Type B pancreatic cell (in vitro differentiated cells): ENCODE measurements at regions not wholly inside any gene's neighbourhood (a gene's known extent, or its start where the extent isn't known, plus 50 kb on each side); places are given as distances from the start of the nearest gene placed in this dataset.

Source experiments
- DNase-seq: peaks from one replicate; pipeline ENCODE4 v3.0.0; 2021; ENCODE audit warnings: mixed read lengths; ENCODE audit not compliant: unreplicated experiment; ENCODE audit errors: extremely low spot score
- H3K27ac Mint-ChIP-seq: 2 replicates; pipeline ENCODE4 v1.8.0; 2021; ENCODE audit warnings: mild to moderate bottlenecking, mixed read lengths
- H3K27me3 Mint-ChIP-seq: 2 replicates; pipeline ENCODE4 v1.8.0; 2021; ENCODE audit warnings: mixed read lengths
- H3K36me3 Mint-ChIP-seq: 2 replicates; pipeline ENCODE4 v1.8.0; 2021; ENCODE audit warnings: mixed read lengths
- H3K4me1 Mint-ChIP-seq: one replicate; pipeline ENCODE4 v1.8.0; 2021; ENCODE audit warnings: mixed read lengths; ENCODE audit not compliant: unreplicated experiment
- H3K4me3 Mint-ChIP-seq: 2 replicates; pipeline ENCODE4 v1.8.0; 2021; ENCODE audit warnings: mild to moderate bottlenecking, mixed read lengths
- H3K9me3 Mint-ChIP-seq: 2 replicates; pipeline ENCODE4 v1.8.0; 2021; ENCODE audit warnings: mixed read lengths
- CTCF ChIP-seq: fragments of 200-600 bp; sonication (generic); conservative IDR thresholded peaks from 2 replicates; pipeline ENCODE4 v1.5.0; 2021; ENCODE audit warnings: antibody characterized with exemption, mild to moderate bottlenecking

- no peak overlapping the region for H3K27ac Mint-ChIP-seq
- no peaks in the 10 kb centered on the region for H3K36me3 Mint-ChIP-seq
- DNase-seq = no peak
- no peaks in the 10 kb centered on the region for H3K4me1 Mint-ChIP-seq
- no peak overlapping the region for H3K4me3 Mint-ChIP-seq
- TF ChIP-seq CTCF = no peak
- H3K9me3 Mint-ChIP-seq = no peaks in the 10 kb centered on the region
- H3K27me3 Mint-ChIP-seq = no peaks in the 10 kb centered on the region
Measured at GRCh38 chr1:193456811-193457280, 270.4 kb upstream of the B3GALT2 start.

- H3K27ac Mint-ChIP-seq = no peak overlapping the region
Measured at GRCh38 chr1:193451606-193452005, 265.2 kb upstream of the B3GALT2 start.

GRCh38 chr1:193451001-193451400, 264.6 kb upstream of the B3GALT2 start:
- DNase-seq = no peak
- H3K27ac Mint-ChIP-seq = no peak overlapping the region
- TF ChIP-seq CTCF = no peak
- no peak overlapping the region for H3K4me3 Mint-ChIP-seq
- H3K4me1 Mint-ChIP-seq = no peaks in the 10 kb centered on the region
- no peaks in the 10 kb centered on the region for H3K9me3 Mint-ChIP-seq
- no peaks in the 10 kb centered on the region for H3K27me3 Mint-ChIP-seq
- H3K36me3 Mint-ChIP-seq = no peaks in the 10 kb centered on the region

More at GRCh38 chr1:193451606-193452005, 265.2 kb upstream of the B3GALT2 start:
- TF ChIP-seq CTCF = no peak
- no peak overlapping the region for H3K4me3 Mint-ChIP-seq
- no peaks in the 10 kb centered on the region for H3K9me3 Mint-ChIP-seq
- H3K27me3 Mint-ChIP-seq = no peaks in the 10 kb centered on the region
- no peak for DNase-seq
- H3K4me1 Mint-ChIP-seq = no peaks in the 10 kb centered on the region
- H3K36me3 Mint-ChIP-seq = no peaks in the 10 kb centered on the region

GRCh38 chr1:193448682-193449461, 262.5 kb upstream of the B3GALT2 start:
- Mint-ChIP-seq H3K36me3 (no peaks in the 10 kb centered on the region), H3K27me3 (no peaks in the 10 kb centered on the region), H3K4me1 (no peaks in the 10 kb centered on the region), H3K27ac (no peak overlapping the region), H3K9me3 (no peaks in the 10 kb centered on the region), H3K4me3 (no peak overlapping the region)
- no peak for DNase-seq
- TF ChIP-seq CTCF = no peak

GRCh38 chr1:193443886-193444285, 257.5 kb upstream of the B3GALT2 start:
- no peak overlapping the region for H3K4me3 Mint-ChIP-seq
- no peaks in the 10 kb centered on the region for H3K27me3 Mint-ChIP-seq

More at GRCh38 chr1:193443886-193444285, 257.5 kb upstream of the B3GALT2 start:
- DNase-seq = no peak
- H3K9me3 Mint-ChIP-seq = peaks cover 4% of the 10 kb centered on the region
- TF ChIP-seq CTCF = no peak
- H3K36me3 Mint-ChIP-seq = no peaks in the 10 kb centered on the region
- no peaks in the 10 kb centered on the region for H3K4me1 Mint-ChIP-seq
- H3K27ac Mint-ChIP-seq = no peak overlapping the region
